GM12892 (cell line): ENCODE measurements at regions not wholly inside any gene's neighbourhood (a gene's known extent, or its start where the extent isn't known, plus 50 kb on each side); places are given as distances from the start of the nearest gene placed in this dataset.

Source experiments
- POLR2A ChIP-seq: IDR thresholded peaks from 2 replicates; pipeline ENCODE4 v1.6.1; 2011; ENCODE audit warnings: low read depth, low read length, control low read depth
- TAF1 ChIP-seq: IDR thresholded peaks from 2 replicates; pipeline ENCODE4 v1.6.1; 2011; ENCODE audit warnings: low read depth, mild to moderate bottlenecking, control low read depth, low read length, borderline replicate concordance

DNA sequence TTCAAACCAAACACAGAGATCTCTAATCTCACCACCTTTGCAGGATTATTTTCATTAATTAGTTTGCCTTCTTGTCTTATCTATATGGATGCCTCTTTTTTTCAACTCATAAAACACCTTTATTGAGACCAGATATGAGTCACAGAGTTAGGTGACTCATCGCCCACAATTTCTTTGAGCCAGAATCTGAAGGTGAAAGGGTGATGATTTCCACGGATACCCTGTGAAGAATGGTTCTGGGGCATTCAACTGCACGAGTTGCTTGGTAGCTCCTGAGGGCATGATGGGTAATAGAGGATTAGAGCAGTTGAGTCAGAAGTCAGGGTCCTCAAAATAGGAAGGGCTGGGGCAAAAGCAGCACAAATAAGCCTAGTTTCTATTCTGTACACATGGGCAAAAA, 128.2 kb downstream of the TBX19 start:
- TF ChIP-seq TAF1 (no peak), POLR2A (no peak)
